Duodenal mucosa (tissue), 2 donors: ENCODE measurements at regions not wholly inside any gene's neighbourhood (a gene's known extent, or its start where the extent isn't known, plus 50 kb on each side); places are given as distances from the start of the nearest gene placed in this dataset.

Experiments used
- H3K27ac ChIP-seq: one replicate; pipeline ENCODE4 v1.7.0; 2013; ENCODE audit warnings: low read depth, low read length
- H3K27me3 ChIP-seq, 2 donors: one replicate each; pipeline ENCODE4 v1.7.0; 2013; ENCODE audit warnings: low read length in 2 of 2, control low read depth in 1 of 2; ENCODE audit not compliant: insufficient read depth in 2 of 2, control insufficient read depth in 1 of 2
- H3K36me3 ChIP-seq, 2 donors: one replicate each; pipeline ENCODE4 v1.7.0; 2013; ENCODE audit warnings: low read length in 2 of 2, control low read depth in 1 of 2; ENCODE audit not compliant: insufficient read depth in 2 of 2, control insufficient read depth in 1 of 2
- H3K4me1 ChIP-seq, 2 donors: one replicate each; pipeline ENCODE4 v1.7.0; 2013; ENCODE audit warnings: low read length in 2 of 2, control low read depth in 1 of 2; ENCODE audit not compliant: insufficient read depth in 2 of 2, control insufficient read depth in 1 of 2
- H3K4me3 ChIP-seq, 2 donors: one replicate each; pipeline ENCODE4 v1.7.0; 2013; ENCODE audit warnings: low read length in 2 of 2, low read depth in 1 of 2
- H3K9ac ChIP-seq, 2 donors: one replicate each; pipeline ENCODE4 v1.7.0; 2013; ENCODE audit warnings: low read length in 2 of 2, low read depth in 1 of 2
- H3K9me3 ChIP-seq, 2 donors: one replicate each; pipeline ENCODE4 v1.7.0; 2013; ENCODE audit warnings: low read length in 2 of 2, control low read depth in 1 of 2; ENCODE audit not compliant: control insufficient read depth in 1 of 2

GRCh38 chr5:163619951-163620350 is 114.5 kb downstream of the MAT2B start:
- Histone ChIP-seq H3K9ac (no peak overlapping the region), H3K36me3 (no peaks in the 10 kb centered on the region), H3K27me3 (no peaks in the 10 kb centered on the region), H3K4me1 (no peaks in the 10 kb centered on the region), H3K27ac (no peak overlapping the region), H3K4me3 (no peak overlapping the region), H3K9me3 (no peaks in the 10 kb centered on the region)

- no peaks in the 10 kb centered on the region for H3K9me3 ChIP-seq
- H3K4me1 ChIP-seq: no peaks in the 10 kb centered on the region
- no peak overlapping the region for H3K9ac ChIP-seq
- H3K36me3 ChIP-seq: no peaks in the 10 kb centered on the region
- no peak overlapping the region for H3K27ac ChIP-seq
- H3K4me3 ChIP-seq: no peak overlapping the region
- no peaks in the 10 kb centered on the region for H3K27me3 ChIP-seq
Measured at GRCh38 chr5:163622799-163623198, 117.4 kb downstream of the MAT2B start.

- Histone ChIP-seq H3K9me3 (no peaks in the 10 kb centered on the region), H3K27me3 (no peaks in the 10 kb centered on the region), H3K4me3 (no peak overlapping the region), H3K36me3 (no peaks in the 10 kb centered on the region), H3K9ac (no peak overlapping the region), H3K27ac (no peak overlapping the region), H3K4me1 (no peaks in the 10 kb centered on the region)
Measured at GRCh38 chr5:163623524-163623923, 118.1 kb downstream of the MAT2B start.

- Histone ChIP-seq H3K9ac (no peak overlapping the region), H3K9me3 (no peaks in the 10 kb centered on the region), H3K27ac (no peak overlapping the region), H3K27me3 (no peaks in the 10 kb centered on the region), H3K36me3 (no peaks in the 10 kb centered on the region), H3K4me1 (no peaks in the 10 kb centered on the region), H3K4me3 (no peak overlapping the region)
Measured at GRCh38 chr5:163623986-163624385, 118.6 kb downstream of the MAT2B start.

GRCh38 chr5:163624431-163624830 is 119.0 kb downstream of the MAT2B start:
- Histone ChIP-seq H3K9me3 (no peaks in the 10 kb centered on the region), H3K36me3 (no peaks in the 10 kb centered on the region)

GRCh38 chr5:163626904-163627434 is 121.5 kb downstream of the MAT2B start:
- H3K27me3 ChIP-seq: no peaks in the 10 kb centered on the region
- H3K27ac ChIP-seq: no peak overlapping the region
- no peak overlapping the region for H3K4me3 ChIP-seq
- H3K36me3 ChIP-seq: no peaks in the 10 kb centered on the region
- H3K9me3 ChIP-seq: no peaks in the 10 kb centered on the region
- H3K4me1 ChIP-seq: no peaks in the 10 kb centered on the region
- no peak overlapping the region for H3K9ac ChIP-seq

More at GRCh38 chr5:163624431-163624830, 119.0 kb downstream of the MAT2B start:
- Histone ChIP-seq H3K27me3 (no peaks in the 10 kb centered on the region), H3K4me3 (no peak overlapping the region), H3K9ac (no peak overlapping the region), H3K4me1 (no peaks in the 10 kb centered on the region), H3K27ac (no peak overlapping the region)

- H3K27me3 ChIP-seq: no peaks in the 10 kb centered on the region
- H3K9ac ChIP-seq: no peak overlapping the region
- H3K36me3 ChIP-seq: no peaks in the 10 kb centered on the region
- H3K4me3 ChIP-seq: no peak overlapping the region
- no peak overlapping the region for H3K27ac ChIP-seq
- no peaks in the 10 kb centered on the region for H3K9me3 ChIP-seq
- no peaks in the 10 kb centered on the region for H3K4me1 ChIP-seq
Measured at GRCh38 chr5:163631856-163632255, 126.4 kb downstream of the MAT2B start.

- H3K4me3 ChIP-seq: no peak overlapping the region
- no peaks in the 10 kb centered on the region for H3K27me3 ChIP-seq
- H3K9me3 ChIP-seq: no peaks in the 10 kb centered on the region
- H3K4me1 ChIP-seq: no peaks in the 10 kb centered on the region
- no peak overlapping the region for H3K27ac ChIP-seq
- H3K36me3 ChIP-seq: no peaks in the 10 kb centered on the region
- no peak overlapping the region for H3K9ac ChIP-seq
Measured at GRCh38 chr5:163633926-163634460, 128.6 kb downstream of the MAT2B start.

GRCh38 chr5:163635631-163636030 is 130.2 kb downstream of the MAT2B start:
- no peaks in the 10 kb centered on the region for H3K4me1 ChIP-seq
- no peaks in the 10 kb centered on the region for H3K27me3 ChIP-seq
- no peaks in the 10 kb centered on the region for H3K36me3 ChIP-seq
- H3K4me3 ChIP-seq: no peak overlapping the region
- H3K9ac ChIP-seq: no peak overlapping the region
- H3K9me3 ChIP-seq: no peaks in the 10 kb centered on the region
- H3K27ac ChIP-seq: no peak overlapping the region

- Histone ChIP-seq H3K9me3 (no peaks in the 10 kb centered on the region), H3K27me3 (no peaks in the 10 kb centered on the region), H3K4me3 (no peak overlapping the region), H3K4me1 (no peaks in the 10 kb centered on the region), H3K9ac (no peak overlapping the region), H3K27ac (no peak overlapping the region), H3K36me3 (no peaks in the 10 kb centered on the region)
Measured at GRCh38 chr5:163642904-163643303, 137.5 kb downstream of the MAT2B start.
